ENCODE measurements at regions not wholly inside any gene's neighbourhood (a gene's known extent, or its start where the extent isn't known, plus 50 kb on each side); places are given as distances from the start of the nearest gene placed in this dataset.

DNA sequence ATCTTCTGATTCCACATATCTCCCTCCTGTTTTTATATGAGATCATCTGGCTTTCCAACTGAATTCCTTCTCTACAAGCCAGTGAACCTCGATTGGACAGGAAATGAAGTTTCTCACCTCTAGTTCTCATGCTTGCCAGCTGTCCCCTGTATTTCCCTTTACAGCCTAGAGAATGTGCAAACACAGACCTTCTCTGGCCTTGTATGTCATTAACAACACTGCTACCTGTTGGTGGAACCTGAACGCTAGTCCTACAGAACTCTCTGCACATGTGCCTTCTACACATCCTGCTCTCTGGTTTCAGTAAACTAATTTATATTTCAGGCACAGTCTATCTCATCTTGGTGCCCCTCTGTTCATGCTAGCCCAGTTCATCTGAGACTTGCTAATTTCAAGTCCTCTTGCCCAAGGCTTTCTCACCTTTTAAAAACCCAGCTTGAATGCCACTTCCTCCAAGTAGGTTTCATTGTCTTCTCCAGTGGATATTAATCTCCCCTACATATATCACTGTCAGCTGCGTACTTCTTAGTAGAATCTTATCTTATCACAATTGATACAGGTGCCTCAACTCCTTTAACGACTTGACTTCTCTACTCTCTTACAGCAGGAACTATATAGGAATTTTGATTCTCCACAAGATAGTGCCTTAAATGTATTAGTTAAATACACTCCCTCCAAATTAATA is 549.9 kb downstream of the PLPP3 start:
- TF ChIP-seq POLR2A (IDR thresholded peaks at IDR 0.05) = no peak
- no peak for TF ChIP-seq EP300 (IDR thresholded peaks at IDR 0.05)
- TF ChIP-seq, protein P1, sequence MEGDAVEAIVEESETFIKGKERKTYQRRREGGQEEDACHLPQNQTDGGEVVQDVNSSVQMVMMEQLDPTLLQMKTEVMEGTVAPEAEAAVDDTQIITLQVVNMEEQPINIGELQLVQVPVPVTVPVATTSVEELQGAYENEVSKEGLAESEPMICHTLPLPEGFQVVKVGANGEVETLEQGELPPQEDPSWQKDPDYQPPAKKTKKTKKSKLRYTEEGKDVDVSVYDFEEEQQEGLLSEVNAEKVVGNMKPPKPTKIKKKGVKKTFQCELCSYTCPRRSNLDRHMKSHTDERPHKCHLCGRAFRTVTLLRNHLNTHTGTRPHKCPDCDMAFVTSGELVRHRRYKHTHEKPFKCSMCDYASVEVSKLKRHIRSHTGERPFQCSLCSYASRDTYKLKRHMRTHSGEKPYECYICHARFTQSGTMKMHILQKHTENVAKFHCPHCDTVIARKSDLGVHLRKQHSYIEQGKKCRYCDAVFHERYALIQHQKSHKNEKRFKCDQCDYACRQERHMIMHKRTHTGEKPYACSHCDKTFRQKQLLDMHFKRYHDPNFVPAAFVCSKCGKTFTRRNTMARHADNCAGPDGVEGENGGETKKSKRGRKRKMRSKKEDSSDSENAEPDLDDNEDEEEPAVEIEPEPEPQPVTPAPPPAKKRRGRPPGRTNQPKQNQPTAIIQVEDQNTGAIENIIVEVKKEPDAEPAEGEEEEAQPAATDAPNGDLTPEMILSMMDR (IDR thresholded peaks at IDR 0.05) = no peak
- no peak for TF ChIP-seq POLR2AphosphoS5 (IDR thresholded peaks at IDR 0.05)
- no peak for DNase-seq (ENCODE audit: low spot score in 2 of 2)
- WGBS = 70% methylated on average over 4 of the region's 4 CpGs
- no peak overlapping the region for H3K27ac ChIP-seq
- H3K9me3 ChIP-seq = no peaks in the 10 kb centered on the region
- H3K4me3 ChIP-seq = no peak overlapping the region
- H3K36me3 ChIP-seq = no peaks in the 10 kb centered on the region
- no peaks in the 10 kb centered on the region for H3K27me3 ChIP-seq
- peaks cover 5% of the 10 kb centered on the region for H3K4me1 ChIP-seq

DNA sequence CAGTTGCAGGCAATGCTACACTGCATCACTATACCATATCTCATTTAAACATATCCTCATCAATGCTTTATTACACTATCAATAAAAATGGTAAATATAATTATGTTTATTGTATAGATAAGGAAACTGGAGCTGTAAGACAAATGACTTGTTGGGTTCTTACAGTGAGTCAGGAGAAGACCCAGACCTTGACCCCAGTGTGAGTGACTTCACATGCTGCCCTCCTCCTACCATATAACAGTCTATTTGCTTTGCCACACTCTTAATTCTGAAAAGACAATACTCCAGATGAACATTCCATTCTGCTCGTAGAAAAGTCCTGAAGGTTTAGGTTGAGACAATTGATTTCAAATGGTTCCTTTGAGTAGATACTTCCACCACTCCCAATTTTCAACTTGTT is 550.5 kb downstream of the PLPP3 start:
- peaks cover 5% of the 10 kb centered on the region for H3K4me1 ChIP-seq
- WGBS = 88% methylated on average over 1 of the region's 1 CpG
- H3K27ac ChIP-seq = no peak overlapping the region
- no peak for TF ChIP-seq EP300 (IDR thresholded peaks at IDR 0.05)
- TF ChIP-seq, protein P1 (IDR thresholded peaks at IDR 0.05) = no peak
- no peak for TF ChIP-seq POLR2AphosphoS5 (IDR thresholded peaks at IDR 0.05)
- no peak for TF ChIP-seq POLR2A (IDR thresholded peaks at IDR 0.05)
- no peak for DNase-seq (ENCODE audit: low spot score in 2 of 2)
- H3K9me3 ChIP-seq = no peaks in the 10 kb centered on the region
- no peaks in the 10 kb centered on the region for H3K36me3 ChIP-seq
- no peaks in the 10 kb centered on the region for H3K27me3 ChIP-seq
- no peak overlapping the region for H3K4me3 ChIP-seq

DNA sequence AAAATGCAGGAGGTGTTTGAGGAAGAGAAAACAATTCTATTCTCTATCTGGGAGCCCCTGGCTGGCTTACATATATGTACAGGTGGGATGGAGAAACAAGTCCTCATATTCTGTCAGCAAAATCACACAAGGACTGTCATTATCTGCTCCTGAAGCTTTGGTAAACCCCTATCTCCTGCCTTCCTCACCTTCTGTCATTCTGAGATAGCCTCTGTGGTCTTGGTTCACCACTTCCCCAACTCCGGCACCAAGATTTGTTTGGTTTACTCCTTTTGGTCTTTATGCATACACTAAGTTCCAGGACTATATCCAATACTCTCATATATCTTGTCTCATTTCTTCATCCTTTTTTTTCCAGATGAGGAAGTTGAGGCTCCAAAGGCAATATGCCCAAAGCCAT is 551.1 kb downstream of the PLPP3 start:
- Histone ChIP-seq H3K36me3 (no peaks in the 10 kb centered on the region), H3K4me1 (peaks cover under 1% of the 10 kb centered on the region), H3K27ac (no peak overlapping the region), H3K9me3 (no peaks in the 10 kb centered on the region), H3K4me3 (no peak overlapping the region), H3K27me3 (no peaks in the 10 kb centered on the region)
- DNase-seq (ENCODE audit: low spot score in 2 of 2) = no peak
- TF ChIP-seq, protein P1 (IDR thresholded peaks at IDR 0.05) = no peak
- TF ChIP-seq POLR2AphosphoS5 (IDR thresholded peaks at IDR 0.05) = no peak
- no peak for TF ChIP-seq EP300 (IDR thresholded peaks at IDR 0.05)
- no peak for TF ChIP-seq POLR2A (IDR thresholded peaks at IDR 0.05)
- 88% methylated on average over 1 of the region's 1 CpG for WGBS

DNA sequence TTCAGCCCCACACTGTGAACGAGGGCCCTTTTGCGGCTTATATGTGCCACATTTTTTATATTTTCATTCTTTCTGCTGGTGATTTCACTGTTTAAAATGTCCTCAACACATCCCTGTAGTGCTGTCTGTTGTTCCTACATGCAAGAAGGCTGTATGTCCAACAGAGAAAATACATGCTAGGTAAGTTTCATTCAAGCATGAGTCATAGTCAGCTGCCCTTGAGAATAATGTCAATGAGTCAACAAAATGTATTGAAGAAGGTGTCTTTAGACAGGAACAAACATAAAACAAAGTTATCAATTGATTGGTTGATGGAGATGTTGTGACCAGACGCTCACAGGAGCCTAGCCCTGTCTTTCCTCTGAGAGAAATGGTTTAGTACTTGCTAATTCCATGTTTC is 553.4 kb downstream of the PLPP3 start:
- H3K4me3 ChIP-seq = no peak overlapping the region
- 93% methylated on average over 3 of the region's 3 CpGs for WGBS
- no peak overlapping the region for H3K27ac ChIP-seq
- H3K36me3 ChIP-seq = no peaks in the 10 kb centered on the region
- H3K9me3 ChIP-seq = no peaks in the 10 kb centered on the region
- TF ChIP-seq EP300 (IDR thresholded peaks at IDR 0.05) (no peak), POLR2A (IDR thresholded peaks at IDR 0.05) (no peak), POLR2AphosphoS5 (IDR thresholded peaks at IDR 0.05) (no peak)
- TF ChIP-seq, protein P1 (IDR thresholded peaks at IDR 0.05) = no peak
- H3K4me1 ChIP-seq = no peaks in the 10 kb centered on the region
- H3K27me3 ChIP-seq = no peaks in the 10 kb centered on the region
- no peak for DNase-seq (ENCODE audit: low spot score in 2 of 2)

DNA sequence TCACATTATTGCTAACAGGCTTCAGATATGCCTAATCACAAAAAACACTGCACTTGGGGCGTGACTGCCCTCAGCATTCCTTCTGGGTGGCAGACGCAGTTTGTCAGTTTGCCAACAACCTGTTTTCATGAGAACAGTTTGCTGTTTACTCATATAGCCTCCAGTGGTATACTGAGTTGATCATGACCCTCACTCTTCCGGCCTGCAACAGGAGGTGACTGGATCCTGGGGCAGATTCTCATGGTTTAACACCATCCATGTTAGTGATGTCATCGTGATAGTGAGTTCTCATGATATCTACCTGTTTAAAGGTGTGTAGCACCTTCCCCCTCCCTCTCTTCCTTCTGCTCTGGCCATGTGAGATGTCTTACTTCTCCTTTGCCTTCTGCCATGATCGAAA is 555.2 kb downstream of the PLPP3 start:
- Histone ChIP-seq H3K36me3 (no peaks in the 10 kb centered on the region), H3K4me3 (no peak overlapping the region), H3K4me1 (no peaks in the 10 kb centered on the region), H3K27ac (no peak overlapping the region), H3K27me3 (no peaks in the 10 kb centered on the region), H3K9me3 (no peaks in the 10 kb centered on the region)
- 91% methylated on average over 5 of the region's 5 CpGs for WGBS
- TF ChIP-seq EP300 (IDR thresholded peaks at IDR 0.05) (no peak), POLR2A (IDR thresholded peaks at IDR 0.05) (no peak)
- DNase-seq (ENCODE audit: low spot score in 2 of 2) = no peak

DNA sequence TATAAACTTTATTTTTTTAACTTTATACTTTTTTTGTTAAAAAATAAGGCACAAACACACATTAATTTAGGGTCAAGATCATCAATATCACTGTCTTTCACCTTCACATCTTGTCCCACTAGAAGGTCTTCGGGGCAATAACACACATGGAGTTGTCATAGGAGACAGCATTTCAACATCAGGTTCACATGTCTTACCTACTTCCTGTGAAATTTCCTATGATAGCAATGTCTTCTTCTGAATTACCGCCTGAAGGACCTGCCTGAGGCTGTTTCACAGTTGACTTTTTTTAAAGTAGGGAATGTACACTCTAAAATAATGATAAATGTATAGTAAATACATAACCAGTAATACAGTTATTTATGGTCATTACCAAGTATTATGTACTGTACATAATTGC is 559.4 kb downstream of the PLPP3 start:
- Histone ChIP-seq H3K4me1 (no peaks in the 10 kb centered on the region), H3K4me3 (no peak overlapping the region), H3K27me3 (no peaks in the 10 kb centered on the region), H3K9me3 (no peaks in the 10 kb centered on the region), H3K27ac (no peak overlapping the region), H3K36me3 (no peaks in the 10 kb centered on the region)
- 95% methylated on average over 2 of the region's 2 CpGs for WGBS
- no peak for DNase-seq (ENCODE audit: low spot score in 2 of 2)
- TF ChIP-seq POLR2A (IDR thresholded peaks at IDR 0.05) (no peak), EP300 (IDR thresholded peaks at IDR 0.05) (no peak), POLR2AphosphoS5 (IDR thresholded peaks at IDR 0.05) (no peak)
- TF ChIP-seq, protein P1 (IDR thresholded peaks at IDR 0.05) = no peak

Measured in suprapubic skin (tissue), 4 donors.